IMR-90 (cell line): ENCODE measurements at regions not wholly inside any gene's neighbourhood (a gene's known extent, or its start where the extent isn't known, plus 50 kb on each side); places are given as distances from the start of the nearest gene placed in this dataset.

Experiments
- POLR2A ChIP-seq: IDR thresholded peaks from 2 replicates; pipeline ENCODE4 v1.6.1; 2012; ENCODE audit warnings: mild to moderate bottlenecking, low read depth, low read length
- TF ChIP-seq, protein P1 (sequence below): conservative IDR thresholded peaks from 2 replicates; pipeline ENCODE4 v1.5.1; 2012; ENCODE audit warnings: mild to moderate bottlenecking, low read depth, low read length, improper control_type of control experiment

DNA sequence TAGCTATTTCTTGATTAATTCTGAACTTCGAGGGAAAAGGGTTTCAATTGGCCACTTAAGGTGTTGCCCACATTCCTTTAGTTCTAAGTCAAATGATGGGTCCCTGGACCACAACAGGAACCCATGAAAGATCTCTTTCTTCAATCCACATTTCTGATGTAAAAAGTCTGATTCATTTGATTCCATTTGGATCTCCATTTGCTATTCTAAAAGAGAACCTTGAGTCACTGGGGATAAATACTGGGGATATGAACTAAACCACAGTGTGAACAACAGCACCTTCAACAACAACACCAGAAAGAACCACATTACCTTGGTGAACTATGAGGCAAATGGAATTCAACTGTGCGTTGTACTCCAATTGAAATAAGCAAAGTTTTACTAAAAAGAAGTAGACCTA is 108.9 kb upstream of the IRX5 start:
- TF ChIP-seq, protein P1, sequence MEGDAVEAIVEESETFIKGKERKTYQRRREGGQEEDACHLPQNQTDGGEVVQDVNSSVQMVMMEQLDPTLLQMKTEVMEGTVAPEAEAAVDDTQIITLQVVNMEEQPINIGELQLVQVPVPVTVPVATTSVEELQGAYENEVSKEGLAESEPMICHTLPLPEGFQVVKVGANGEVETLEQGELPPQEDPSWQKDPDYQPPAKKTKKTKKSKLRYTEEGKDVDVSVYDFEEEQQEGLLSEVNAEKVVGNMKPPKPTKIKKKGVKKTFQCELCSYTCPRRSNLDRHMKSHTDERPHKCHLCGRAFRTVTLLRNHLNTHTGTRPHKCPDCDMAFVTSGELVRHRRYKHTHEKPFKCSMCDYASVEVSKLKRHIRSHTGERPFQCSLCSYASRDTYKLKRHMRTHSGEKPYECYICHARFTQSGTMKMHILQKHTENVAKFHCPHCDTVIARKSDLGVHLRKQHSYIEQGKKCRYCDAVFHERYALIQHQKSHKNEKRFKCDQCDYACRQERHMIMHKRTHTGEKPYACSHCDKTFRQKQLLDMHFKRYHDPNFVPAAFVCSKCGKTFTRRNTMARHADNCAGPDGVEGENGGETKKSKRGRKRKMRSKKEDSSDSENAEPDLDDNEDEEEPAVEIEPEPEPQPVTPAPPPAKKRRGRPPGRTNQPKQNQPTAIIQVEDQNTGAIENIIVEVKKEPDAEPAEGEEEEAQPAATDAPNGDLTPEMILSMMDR: no peak
- no peak for TF ChIP-seq POLR2A
